HepG2 (cell line): ENCODE measurements at regions not wholly inside any gene's neighbourhood (a gene's known extent, or its start where the extent isn't known, plus 50 kb on each side); places are given as distances from the start of the nearest gene placed in this dataset.
A peak's percentile ranks its signal among the peaks of the same experiment; 100 is the strongest.

Experiments used
- ATAC-seq: fragments of 200-7000 bp; cut with Tn5 transposase; 3 replicates; pipeline ENCODE4 v1.9.1; 2020; ENCODE audit warnings: mild to moderate bottlenecking, moderate library complexity
- BruUV-seq: library from RNA; stranded (reverse); fragments of 400-500 nt; replicated peaks from 2 replicates; lab custom pipeline; 2021; lab: Mats Ljungman, UMichigan
- CTCF ChIA-PET: fragments of 300-600 bp; formaldehyde crosslinking; extraction: SDS; loops from one replicate; lab custom pipeline; 2021; ENCODE audit warnings: low total read pairs, inconsistent platforms, low intra/inter-chr PET ratio; lab: Yijun Ruan, JAX
- POLR2A ChIA-PET: fragments of 350-600 bp; sonication (Branson Sonifier 250); formaldehyde crosslinking; loops from one replicate; lab custom pipeline; 2020; ENCODE audit warnings: antibody characterized with exemption, inconsistent platforms; lab: Yijun Ruan, JAX
- DNase-seq: peaks from one replicate; pipeline ENCODE4 v3.0.0-alpha.2; 2015; ENCODE audit warnings: low spot score
- FAIRE-seq: peaks from 3 replicates; lab custom pipeline; 2011; peaks lifted over from hg19 to GRCh38; lab: Jason Lieb, UNC
- H2AFZ ChIP-seq: one replicate; pipeline ENCODE4 v1.6.1; 2011; ENCODE audit warnings: low read length, inconsistent platforms
- H3K27ac ChIP-seq: fragments of 300-600 bp; 3 replicates; pipeline ENCODE4 v1.8.0; 2011; ENCODE audit warnings: mixed run types, mild to moderate bottlenecking, mixed read lengths, low read length, inconsistent platforms; ENCODE audit not compliant: insufficient read depth; ENCODE audit errors: extremely low read length
- H3K27me3 ChIP-seq, 2 experiments: fragments of 200-600 bp in 1 of 2; 2 replicates in 1 of 2; 3 replicates in 1 of 2; pipeline versions ENCODE4 v1.6.0 to v1.8.0; 2011; ENCODE audit warnings: low read length in 2 of 2, mild to moderate bottlenecking in 2 of 2, moderate library complexity in 2 of 2, inconsistent platforms in 1 of 2; ENCODE audit not compliant: insufficient read depth in 2 of 2, control insufficient read depth in 1 of 2
- H3K36me3 ChIP-seq, 2 experiments: fragments of 200-600 bp in 1 of 2; replicated peaks in 1 of 2; 2 replicates in 1 of 2; 3 replicates in 1 of 2; pipeline versions ENCODE4 v1.5.1 to v1.8.0; 2011; ENCODE audit warnings: low read length in 2 of 2, inconsistent platforms in 1 of 2; ENCODE audit not compliant: insufficient read depth in 2 of 2, control insufficient read depth in 1 of 2
- H3K4me1 ChIP-seq: 2 replicates; pipeline ENCODE4 v1.5.1; 2012; ENCODE audit warnings: low read length, inconsistent platforms; ENCODE audit not compliant: insufficient read depth
- H3K4me2 ChIP-seq: 2 replicates; pipeline ENCODE4 v1.6.0; 2011; ENCODE audit warnings: low read depth, low read length, inconsistent platforms
- H3K4me3 ChIP-seq, 3 experiments: fragments of 200-600 bp in 1 of 3; sonication (generic), shearing (Covaris generic) in 1 of 3; replicated peaks in 1 of 3; 2 replicates each; pipeline ENCODE4 v1.5.1; 2011 to 2016; ENCODE audit warnings: low read length in 3 of 3, inconsistent platforms in 2 of 3, low read depth in 2 of 3, mild to moderate bottlenecking in 2 of 3, control low read depth in 1 of 3, mixed read lengths in 1 of 3; ENCODE audit not compliant: insufficient read depth in 1 of 3
- H3K79me2 ChIP-seq: one replicate; pipeline ENCODE4 v1.6.1; 2011; ENCODE audit warnings: low read length, inconsistent platforms; ENCODE audit not compliant: insufficient read depth
- H3K9ac ChIP-seq: 2 replicates; pipeline ENCODE4 v1.6.0; 2011; ENCODE audit warnings: mild to moderate bottlenecking, low read depth, low read length, inconsistent platforms; ENCODE audit not compliant: insufficient read depth
- H3K9me3 ChIP-seq: 2 replicates; pipeline ENCODE4 v1.5.1; 2012; ENCODE audit warnings: mild to moderate bottlenecking, low read length
- H4K20me1 ChIP-seq: 2 replicates; pipeline ENCODE4 v1.6.0; 2011; ENCODE audit warnings: inconsistent platforms, mild to moderate bottlenecking, low read length, moderate library complexity; ENCODE audit not compliant: insufficient read depth
- ARID2 ChIP-seq: sonication (generic); formaldehyde crosslinking; IDR thresholded peaks from 2 replicates; pipeline ENCODE4 v1.8.1; 2022; ENCODE audit warnings: mild to moderate bottlenecking, missing genetic modification reagents, borderline replicate concordance
- MAFF ChIP-seq: IDR thresholded peaks from 2 replicates; pipeline ENCODE4 v1.6.1; 2011; ENCODE audit warnings: low read depth, low read length, improper control_type of control experiment
- MAFK ChIP-seq, 2 experiments: IDR thresholded peaks in 1 of 2; conservative IDR thresholded peaks in 1 of 2; 2 replicates each; pipeline ENCODE4 v1.6.1; 2011; ENCODE audit warnings: improper control_type of control experiment in 2 of 2, low read length in 2 of 2
- SRY ChIP-seq: sonication (generic); formaldehyde crosslinking; IDR thresholded peaks from 2 replicates; pipeline ENCODE4 v1.8.0; 2022; ENCODE audit warnings: mild to moderate bottlenecking, missing genetic modification reagents
- TCF7 ChIP-seq: sonication (generic); IDR thresholded peaks from 2 replicates; pipeline ENCODE4 v1.6.1; 2016; ENCODE audit warnings: antibody characterized with exemption, low read depth
- ZNF326 ChIP-seq: sonication (generic); formaldehyde crosslinking; IDR thresholded peaks from 2 replicates; pipeline ENCODE4 v1.4.0; 2020; ENCODE audit warnings: missing genetic modification reagents, borderline replicate concordance
- WGBS: methylation state at CpG from one replicate; pipeline ENCODE4 v1.1.6; 2017; ENCODE audit warnings: low lambda C conversion rate; 5-methylcytosine and 5-hydroxymethylcytosine counted together
- in situ Hi-C: cut with HindIII; loops from 2 replicates; pipeline ENCODE4 v1.10.0; 2017; ENCODE audit warnings: low pct_unique_long_range_greater_than_20kb; ENCODE audit not compliant: extremely low pct_ligation_motif_present
- intact Hi-C: fragments of 100-400 bp; cut with micrococcal nuclease; formaldehyde crosslinking; loops from one replicate; pipeline ENCODE4 v1.10.0; 2022; ENCODE audit not compliant: unreplicated experiment
- TF ChIP-seq, protein P1 (sequence below), 2 experiments: sonication (generic) in 1 of 2; formaldehyde crosslinking in 1 of 2; IDR thresholded peaks; 2 replicates each; pipeline versions ENCODE4 v1.6.1 to v1.9.0; 2014 to 2022; ENCODE audit warnings: antibody characterized with exemption in 1 of 2, borderline replicate concordance in 1 of 2, inconsistent platforms in 1 of 2, low read depth in 1 of 2, missing genetic modification reagents in 1 of 2
- TF ChIP-seq, protein P2 (sequence below): fragments of 450-650 bp; IDR thresholded peaks from 2 replicates; pipeline ENCODE4 v1.6.1; 2017; ENCODE audit warnings: mild to moderate bottlenecking

DNA sequence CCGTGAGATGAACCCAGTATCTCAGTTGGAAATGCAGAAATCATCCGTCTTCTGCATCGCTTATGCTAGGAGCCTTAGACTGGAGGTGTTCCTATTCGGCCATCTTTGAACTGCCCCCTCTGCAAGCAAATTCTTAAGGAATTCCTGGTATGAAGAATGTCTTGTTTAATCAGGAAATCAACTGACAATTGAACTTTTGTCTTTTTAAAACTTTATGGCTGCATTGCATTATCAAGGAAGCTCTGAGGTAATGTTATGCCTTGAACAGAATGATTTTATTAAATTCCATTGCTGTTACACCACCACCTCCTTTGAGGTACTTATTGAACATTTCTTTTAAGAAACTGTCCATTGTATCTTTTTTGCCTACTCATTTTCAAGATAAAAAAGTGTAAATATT lies 1915.7 kb upstream of the CDH9 start (continued):
- TF ChIP-seq, protein P1, sequence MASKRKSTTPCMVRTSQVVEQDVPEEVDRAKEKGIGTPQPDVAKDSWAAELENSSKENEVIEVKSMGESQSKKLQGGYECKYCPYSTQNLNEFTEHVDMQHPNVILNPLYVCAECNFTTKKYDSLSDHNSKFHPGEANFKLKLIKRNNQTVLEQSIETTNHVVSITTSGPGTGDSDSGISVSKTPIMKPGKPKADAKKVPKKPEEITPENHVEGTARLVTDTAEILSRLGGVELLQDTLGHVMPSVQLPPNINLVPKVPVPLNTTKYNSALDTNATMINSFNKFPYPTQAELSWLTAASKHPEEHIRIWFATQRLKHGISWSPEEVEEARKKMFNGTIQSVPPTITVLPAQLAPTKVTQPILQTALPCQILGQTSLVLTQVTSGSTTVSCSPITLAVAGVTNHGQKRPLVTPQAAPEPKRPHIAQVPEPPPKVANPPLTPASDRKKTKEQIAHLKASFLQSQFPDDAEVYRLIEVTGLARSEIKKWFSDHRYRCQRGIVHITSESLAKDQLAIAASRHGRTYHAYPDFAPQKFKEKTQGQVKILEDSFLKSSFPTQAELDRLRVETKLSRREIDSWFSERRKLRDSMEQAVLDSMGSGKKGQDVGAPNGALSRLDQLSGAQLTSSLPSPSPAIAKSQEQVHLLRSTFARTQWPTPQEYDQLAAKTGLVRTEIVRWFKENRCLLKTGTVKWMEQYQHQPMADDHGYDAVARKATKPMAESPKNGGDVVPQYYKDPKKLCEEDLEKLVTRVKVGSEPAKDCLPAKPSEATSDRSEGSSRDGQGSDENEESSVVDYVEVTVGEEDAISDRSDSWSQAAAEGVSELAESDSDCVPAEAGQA (IDR thresholded peaks at IDR 0.05; ENCODE audit: low read depth) = no peak
- TF ChIP-seq, protein P1 (CRISPR knock-in tag; IDR thresholded peaks at IDR 0.05; ENCODE audit: borderline replicate concordance) = no peak
- TF ChIP-seq, protein P2, sequence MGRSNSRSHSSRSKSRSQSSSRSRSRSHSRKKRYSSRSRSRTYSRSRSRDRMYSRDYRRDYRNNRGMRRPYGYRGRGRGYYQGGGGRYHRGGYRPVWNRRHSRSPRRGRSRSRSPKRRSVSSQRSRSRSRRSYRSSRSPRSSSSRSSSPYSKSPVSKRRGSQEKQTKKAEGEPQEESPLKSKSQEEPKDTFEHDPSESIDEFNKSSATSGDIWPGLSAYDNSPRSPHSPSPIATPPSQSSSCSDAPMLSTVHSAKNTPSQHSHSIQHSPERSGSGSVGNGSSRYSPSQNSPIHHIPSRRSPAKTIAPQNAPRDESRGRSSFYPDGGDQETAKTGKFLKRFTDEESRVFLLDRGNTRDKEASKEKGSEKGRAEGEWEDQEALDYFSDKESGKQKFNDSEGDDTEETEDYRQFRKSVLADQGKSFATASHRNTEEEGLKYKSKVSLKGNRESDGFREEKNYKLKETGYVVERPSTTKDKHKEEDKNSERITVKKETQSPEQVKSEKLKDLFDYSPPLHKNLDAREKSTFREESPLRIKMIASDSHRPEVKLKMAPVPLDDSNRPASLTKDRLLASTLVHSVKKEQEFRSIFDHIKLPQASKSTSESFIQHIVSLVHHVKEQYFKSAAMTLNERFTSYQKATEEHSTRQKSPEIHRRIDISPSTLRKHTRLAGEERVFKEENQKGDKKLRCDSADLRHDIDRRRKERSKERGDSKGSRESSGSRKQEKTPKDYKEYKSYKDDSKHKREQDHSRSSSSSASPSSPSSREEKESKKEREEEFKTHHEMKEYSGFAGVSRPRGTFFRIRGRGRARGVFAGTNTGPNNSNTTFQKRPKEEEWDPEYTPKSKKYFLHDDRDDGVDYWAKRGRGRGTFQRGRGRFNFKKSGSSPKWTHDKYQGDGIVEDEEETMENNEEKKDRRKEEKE = no peak
- no peak for TF ChIP-seq TCF7

DNA sequence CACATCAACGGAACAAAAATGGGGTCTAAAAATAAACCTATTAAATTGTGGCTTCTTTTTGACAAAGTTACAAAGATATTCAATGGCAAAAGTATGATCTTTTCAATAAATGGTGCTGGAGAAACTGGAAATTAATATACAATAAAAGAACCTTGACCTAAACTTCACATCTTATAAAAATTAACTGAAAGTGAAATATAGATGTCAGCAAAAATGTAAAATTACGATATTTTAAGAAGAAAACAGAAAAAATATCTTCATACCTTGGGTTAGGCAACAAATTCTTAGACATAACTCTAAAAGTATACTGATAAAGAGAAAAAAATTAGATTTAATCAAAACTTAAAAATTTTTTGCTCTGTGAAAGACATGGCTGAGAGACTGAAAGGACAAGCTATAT lies 1909.5 kb upstream of the CDH9 start:
- Histone ChIP-seq H2AFZ (no peak overlapping the region), H3K9ac (no peak overlapping the region), H3K4me3 (no peak overlapping the region), H3K79me2 (no peaks in the 10 kb centered on the region), H3K27me3 (no peaks in the 10 kb centered on the region), H3K27ac (no peak overlapping the region), H3K9me3 (no peaks in the 10 kb centered on the region), H4K20me1 (no peaks in the 10 kb centered on the region), H3K36me3 (no peaks in the 10 kb centered on the region), H3K4me1 (no peaks in the 10 kb centered on the region), H3K4me2 (no peak overlapping the region)
- DNase-seq = no peak
- ATAC-seq = no peak
- no TSS peak for BruUV-seq
- peak in 1 of 2 experiments; percentile 69; a peak in 2 of 4 replicates for TF ChIP-seq MAFK (conservative IDR thresholded peaks at IDR 0.05 in 1 of 2, IDR thresholded peaks at IDR 0.05 in 1 of 2; ENCODE audit: low read length in 2 of 2)
- no peak for TF ChIP-seq ZNF326 (CRISPR knock-in tag)
- no peak for TF ChIP-seq ARID2 (CRISPR knock-in tag)
- TF ChIP-seq MAFF = peak; percentile 33; the same call in 1 of the 2 replicates
- TF ChIP-seq SRY (CRISPR knock-in tag) = no peak
- CTCF ChIA-PET = no interaction called here
- POLR2A ChIA-PET = no interaction called here
- FAIRE-seq = no peak
- WGBS = 4% methylated on average over 2 of the region's 2 CpGs
- intact Hi-C loops (no loop called here), in situ Hi-C loops (no loop called here)
